Stimulated activated CD8-positive, alpha-beta memory T cell treated with anti-CD3 and anti-CD28 coated beads, Interleukin-12 subunit alpha, Interleukin-12 subunit beta, amount 100 ng/mL, for 24 hours (primary cell): ENCODE measurements at regions not wholly inside any gene's neighbourhood (a gene's known extent, or its start where the extent isn't known, plus 50 kb on each side); places are given as distances from the start of the nearest gene placed in this dataset.

Experiments
- DNase-seq: peaks from one replicate; pipeline ENCODE4 v3.0.0-alpha.2; 2020; ENCODE audit errors: extremely low read depth

DNA sequence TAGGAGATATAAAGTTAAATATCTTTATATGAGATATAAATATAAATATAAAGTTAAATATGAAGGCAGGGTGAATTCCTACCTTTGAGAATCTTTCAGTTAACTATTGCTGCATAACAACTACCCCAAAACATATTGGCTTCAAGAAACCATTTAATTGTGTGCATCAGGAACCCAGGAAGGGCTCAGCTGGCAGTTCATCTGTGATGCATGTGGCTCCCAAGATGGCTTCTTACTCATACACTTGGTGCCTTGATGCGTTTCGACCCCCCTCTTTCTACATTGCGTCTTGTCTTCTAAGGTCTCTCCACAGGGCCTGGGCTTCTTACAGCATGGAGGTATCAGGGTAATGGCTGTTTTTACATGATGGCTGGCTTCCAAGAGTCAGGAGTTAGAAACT is 253.9 kb upstream of the CRY1 start:
- no peak for DNase-seq

DNA sequence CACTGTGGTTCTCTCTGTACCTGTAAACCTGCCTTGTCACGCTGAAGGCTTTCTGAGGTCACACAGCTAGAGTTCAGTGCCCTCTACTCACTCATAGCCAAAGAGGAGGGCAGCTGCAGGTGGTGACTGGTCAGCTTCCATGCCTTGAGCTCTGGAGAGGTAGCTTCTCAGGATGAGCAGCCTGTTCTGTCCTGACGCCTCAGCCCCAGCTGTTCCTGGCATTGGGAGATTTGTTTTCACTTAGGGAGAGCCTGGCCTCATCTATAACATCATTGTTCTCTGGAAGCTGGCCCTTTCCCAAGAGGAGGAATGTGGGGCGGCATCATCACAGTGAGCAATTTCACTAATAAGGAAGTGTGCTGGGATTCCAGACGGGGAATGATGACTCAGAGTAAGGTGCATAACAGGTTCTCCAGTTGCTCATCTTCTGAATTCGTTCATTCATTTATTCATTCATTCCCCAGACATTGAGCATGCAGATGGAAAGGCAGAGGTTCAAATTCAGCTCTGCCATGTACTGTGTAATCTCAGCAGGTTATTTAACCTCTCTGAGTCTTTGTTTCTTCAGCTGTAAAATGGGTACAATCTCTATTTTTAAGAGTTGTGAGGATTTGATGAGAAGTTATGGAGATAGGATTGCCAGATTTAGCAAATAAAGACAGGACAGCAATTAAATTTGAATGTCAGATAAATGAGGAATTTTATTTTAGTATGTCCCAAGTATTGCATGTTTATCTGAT is 255.8 kb upstream of the CRY1 start:
- no peak for DNase-seq

DNA sequence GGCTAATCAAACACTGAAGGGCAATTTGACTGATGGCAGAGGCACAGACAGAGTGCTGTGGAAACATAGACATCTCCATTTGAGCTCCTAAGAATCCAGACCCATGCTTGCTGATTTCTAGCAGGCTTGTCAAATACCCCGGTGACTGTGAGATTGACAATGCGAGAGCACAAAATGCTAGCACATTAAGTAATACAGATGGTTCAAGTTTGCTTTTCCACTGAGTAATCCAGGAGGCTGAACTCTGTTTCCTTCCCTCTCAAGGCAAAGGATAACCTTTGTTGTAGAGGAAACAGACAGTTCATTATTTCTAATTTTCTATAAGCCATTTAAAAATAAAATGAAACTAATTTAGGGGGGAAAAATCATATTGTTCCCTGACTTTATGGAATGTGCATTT is 256.5 kb upstream of the CRY1 start:
- no peak for DNase-seq

DNA sequence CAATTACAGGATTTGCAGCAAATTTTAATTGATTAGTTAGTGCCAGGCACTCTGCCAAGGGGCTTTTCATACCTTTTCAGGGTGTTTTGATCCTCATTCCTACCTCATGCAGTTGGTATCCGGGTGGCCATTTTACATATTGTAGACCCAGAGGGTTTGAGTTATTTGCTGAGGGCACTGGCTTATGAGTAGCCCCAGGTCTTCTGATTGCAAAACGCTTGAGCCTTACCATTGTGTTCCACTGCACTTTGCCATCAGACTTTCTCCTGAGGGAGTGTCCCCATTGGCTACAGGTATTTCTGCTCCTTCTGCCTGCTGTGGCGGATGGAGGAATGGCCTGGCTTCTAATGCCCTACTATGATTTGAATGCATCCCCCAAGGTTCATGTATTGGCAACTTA is 257.8 kb upstream of the CRY1 start:
- no peak for DNase-seq

DNA sequence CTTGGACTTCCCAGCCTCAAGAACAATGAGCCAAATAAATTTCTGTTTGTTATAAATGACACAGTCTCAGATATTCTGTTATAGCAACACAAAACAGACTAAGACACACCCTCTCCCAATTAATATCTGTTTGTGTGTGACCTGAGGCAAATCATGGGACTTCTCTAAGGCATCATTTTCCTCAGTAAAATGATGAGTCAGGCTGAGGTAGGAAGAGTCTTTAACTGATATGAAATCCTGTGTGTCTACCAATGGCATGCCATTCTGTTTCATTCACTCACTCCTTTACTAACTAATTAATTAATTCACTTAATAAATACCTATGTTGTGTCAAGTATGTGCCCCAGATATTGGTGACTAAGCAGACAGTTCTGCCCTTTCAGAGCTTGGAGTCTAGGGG is 258.4 kb upstream of the CRY1 start:
- no peak for DNase-seq

DNA sequence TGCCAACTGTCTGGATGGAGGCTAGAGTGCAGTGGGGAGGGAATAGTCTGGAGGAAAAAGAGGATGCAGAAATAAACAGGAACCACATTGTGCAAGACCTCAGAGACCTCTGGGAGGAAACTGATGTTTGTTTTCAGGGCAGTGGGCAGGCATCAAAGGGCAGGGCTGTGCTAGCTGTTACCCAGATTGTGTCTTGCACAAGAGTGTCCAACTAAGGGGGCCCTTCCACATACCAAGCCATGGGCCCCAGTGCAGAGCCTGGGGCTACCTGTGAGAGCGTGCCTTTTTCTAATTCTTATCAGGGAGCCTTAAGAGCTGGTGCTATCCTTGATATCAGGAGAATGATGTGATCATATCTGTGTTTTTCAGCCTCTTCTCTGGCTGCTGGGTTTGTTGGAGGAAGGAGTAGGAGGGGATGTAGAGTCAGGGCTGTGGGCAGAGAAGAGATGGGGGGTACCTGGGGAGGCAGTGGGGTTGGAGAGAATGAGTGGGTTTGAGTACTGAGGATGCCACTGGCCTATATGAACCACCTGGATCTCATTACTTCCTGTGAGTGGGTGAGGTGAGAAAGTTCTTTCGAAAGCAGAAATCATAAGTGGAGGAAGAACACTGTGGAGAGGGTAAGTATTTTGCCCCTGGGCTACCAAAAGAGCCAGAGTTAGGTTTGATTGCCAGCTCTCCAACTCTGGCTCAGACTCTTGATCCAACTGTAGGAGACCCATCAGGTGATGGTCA is 259.2 kb upstream of the CRY1 start:
- no peak for DNase-seq

DNA sequence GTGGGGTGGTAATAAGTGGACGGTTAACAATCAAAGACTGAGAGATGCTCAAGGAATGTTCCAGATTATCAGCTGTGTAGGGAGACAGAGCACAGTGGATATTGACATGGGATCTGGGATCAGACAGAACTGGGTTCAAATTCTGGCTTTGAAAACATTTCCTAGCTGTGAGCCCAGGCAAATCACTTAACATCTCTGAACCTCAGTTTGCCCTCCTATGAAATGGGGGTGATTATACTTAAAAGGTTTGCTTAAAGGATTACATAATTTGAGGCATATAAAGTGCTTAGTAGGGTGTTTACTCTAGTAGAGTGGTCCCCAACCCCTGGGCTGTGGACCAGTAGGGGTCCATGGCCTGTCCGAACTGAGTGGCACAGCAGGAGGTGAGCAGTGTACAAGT is 260.0 kb upstream of the CRY1 start:
- DNase-seq = no peak

DNA sequence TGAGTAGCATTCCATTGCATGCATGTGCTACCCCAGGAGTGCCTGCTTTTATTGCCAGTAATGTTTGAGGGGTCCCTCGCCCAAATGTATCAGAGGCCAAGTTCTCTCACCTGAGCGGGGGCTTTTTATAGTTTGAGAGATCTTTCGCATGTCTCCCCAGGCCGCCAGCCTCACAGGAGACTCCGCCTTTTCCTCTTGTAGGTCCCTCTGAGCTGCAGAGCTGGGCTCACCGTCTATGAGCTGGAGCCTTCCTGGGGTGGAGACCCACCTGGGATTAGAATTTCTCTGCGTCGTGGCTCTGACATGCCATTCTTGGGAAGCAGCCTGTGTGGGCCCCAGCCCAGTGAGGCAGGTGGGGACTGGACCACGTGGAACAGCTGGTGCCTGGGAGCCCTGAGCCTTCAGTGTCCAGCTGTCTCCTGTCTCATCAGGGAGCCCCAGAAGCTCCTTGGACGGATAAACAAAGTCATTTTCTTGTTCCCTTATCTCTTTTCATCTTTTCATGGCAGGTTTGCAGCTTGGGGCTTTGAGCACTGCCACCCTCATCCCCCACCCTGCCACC is 261.7 kb upstream of the CRY1 start:
- DNase-seq = no peak

DNA sequence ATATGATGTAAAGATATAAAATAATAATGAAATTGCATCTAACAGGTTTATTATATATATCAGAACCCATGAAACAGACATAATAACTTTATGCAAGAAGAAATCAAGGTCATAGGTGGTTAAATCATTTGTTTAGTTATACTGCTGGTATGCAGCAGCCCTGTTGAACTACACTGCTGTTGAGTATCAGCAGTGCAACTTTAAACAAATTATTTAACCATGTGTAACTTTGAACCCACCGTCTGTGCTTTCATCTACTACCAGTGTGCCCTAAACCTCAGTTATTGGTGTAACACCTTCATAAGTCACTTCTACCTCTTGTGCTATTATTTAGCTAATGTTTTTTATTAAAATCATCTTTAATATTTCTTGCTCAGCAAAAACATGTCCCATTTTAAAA is 262.3 kb upstream of the CRY1 start:
- no peak for DNase-seq

DNA sequence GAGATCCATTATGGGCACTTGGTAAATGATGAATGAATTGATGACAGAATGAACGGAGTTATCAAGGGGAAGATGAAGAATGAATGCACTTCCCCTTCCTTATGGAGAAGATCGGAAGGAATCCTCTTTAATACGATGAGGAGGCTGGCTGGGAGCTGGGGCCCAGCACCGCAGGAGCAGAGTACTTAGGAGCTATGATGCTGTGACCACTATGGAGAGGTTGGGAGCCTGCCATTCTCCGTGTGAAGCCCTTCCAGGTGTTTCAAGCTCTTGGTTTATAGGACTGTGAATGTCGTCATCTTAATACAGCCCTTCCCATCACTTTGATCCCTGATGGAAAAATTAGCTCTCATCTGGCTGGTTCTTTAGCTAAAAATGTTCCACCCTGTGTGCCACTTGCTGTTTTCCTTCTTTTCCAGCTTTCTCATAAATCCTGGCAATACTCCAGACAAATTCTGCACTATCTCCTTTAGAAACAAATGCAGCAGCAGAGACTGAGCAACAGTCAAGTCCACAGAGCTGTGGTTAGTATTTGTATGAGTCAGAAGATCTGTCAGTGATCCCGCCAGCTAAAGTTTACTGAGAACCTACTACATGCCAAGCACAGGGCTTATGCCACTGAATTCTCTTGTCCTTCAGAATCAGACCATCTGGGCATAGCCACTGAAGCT is 263.1 kb upstream of the CRY1 start:
- DNase-seq = no peak

DNA sequence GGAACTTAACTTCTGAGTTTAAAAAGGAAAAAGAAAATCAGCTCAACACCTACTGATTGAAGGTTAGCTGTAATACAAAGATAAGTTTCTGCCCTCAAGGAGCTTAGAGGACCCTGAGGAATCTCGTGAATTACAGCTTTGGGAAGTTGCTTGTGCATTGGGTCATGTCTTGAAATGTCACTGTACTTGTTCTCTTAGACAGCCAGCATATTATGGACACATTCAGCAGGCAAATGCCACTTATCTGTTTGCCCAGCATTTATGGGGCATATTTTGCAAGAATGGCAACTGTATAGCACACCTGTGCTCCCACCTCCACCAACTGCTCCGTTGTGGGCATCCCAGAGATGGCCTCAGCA is 263.6 kb upstream of the CRY1 start:
- DNase-seq = no peak

DNA sequence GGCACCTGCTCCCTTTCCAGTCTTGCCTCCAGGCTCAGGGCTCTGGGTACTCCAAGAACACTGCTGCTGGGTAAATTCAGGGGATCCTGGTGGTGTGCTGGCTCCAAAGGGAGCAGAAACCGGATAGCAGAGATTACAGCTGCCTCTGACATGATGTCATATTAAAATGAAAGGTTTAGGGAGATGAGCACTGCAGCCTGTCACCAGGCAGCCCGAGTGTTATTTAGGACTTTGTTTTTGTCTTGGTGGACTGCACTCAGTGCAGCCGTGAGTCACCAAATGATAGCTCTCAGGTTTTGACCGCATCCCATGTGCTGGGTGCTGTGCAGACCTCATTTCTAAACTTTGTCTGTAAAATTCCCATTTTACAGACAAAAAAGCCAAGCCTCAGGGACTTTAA is 266.0 kb upstream of the CRY1 start:
- no peak for DNase-seq

DNA sequence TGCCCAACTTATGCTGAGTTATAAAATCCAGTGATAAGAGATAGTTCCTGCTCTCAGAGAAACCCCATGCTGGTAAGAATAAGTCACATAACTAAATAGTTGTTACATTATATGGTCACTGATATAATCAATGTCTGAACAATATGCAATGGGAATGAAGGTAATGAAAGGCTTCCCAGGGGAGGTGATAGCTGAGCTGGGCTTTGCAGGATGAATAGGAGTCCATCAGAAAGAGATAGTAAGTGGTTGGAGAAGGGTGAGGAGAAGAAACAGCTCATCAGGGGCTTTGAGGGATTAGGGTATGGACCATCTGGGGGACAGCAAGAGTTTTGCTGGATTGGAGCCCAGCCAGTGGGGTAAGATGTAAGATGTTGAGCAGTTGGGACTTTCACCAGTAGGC is 266.7 kb upstream of the CRY1 start:
- DNase-seq = no peak

DNA sequence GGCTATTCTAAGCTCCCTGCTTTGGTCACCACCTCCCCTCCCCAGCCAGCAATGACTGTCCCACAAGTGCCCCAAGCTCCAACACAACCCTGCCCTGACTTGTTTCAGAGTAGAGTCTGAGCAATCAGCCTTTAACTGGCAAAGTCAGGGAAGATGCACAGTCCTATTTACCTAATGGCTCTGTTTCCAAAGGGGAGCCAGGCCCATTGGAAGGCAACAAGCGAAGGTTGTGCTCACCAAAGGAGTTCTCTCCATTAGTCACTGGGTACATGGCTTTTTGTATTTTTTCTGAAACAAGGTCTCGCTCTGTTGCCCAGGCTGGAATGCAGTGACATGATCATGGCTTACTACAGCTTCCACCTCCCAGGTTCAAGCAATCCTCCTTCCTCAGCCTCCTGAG is 267.1 kb upstream of the CRY1 start:
- DNase-seq = no peak

DNA sequence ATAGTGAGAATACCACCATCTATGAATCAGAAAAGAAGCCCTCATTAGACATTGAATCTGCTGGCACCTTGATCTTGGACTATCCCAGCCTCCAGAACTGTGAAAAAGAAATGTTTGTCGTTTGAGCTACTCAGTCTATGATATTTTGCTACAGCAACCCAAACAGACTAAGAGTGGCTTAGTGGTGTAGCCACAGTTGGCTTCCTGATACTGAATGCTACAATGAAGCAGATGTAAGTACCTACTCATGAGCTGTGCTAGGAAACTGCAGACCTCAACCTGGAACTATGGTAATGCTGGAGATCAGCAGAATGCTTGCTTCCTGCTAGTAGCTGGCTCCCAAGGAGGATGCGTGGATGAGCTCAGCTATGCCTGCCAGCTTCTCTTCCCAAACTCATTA is 268.6 kb upstream of the CRY1 start:
- no peak for DNase-seq

DNA sequence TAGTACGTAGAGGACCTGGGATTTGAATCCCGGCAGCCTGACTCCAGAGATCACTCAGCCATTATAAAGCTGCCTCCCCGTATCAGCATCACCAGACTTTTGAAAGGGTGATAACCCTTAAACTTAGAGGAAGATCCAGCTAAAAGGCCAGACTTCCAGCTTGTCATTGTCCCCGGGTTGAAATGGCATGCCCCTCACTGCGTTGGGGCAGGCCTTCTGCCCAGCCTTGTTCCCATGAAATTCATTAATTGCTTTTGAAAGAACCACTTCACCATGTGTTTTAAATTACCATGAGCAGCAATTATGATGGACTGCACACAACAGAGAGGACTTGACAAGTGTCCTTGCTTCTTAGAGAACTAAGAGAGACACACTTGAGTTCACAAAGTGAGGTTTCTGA is 269.6 kb upstream of the CRY1 start:
- no peak for DNase-seq

DNA sequence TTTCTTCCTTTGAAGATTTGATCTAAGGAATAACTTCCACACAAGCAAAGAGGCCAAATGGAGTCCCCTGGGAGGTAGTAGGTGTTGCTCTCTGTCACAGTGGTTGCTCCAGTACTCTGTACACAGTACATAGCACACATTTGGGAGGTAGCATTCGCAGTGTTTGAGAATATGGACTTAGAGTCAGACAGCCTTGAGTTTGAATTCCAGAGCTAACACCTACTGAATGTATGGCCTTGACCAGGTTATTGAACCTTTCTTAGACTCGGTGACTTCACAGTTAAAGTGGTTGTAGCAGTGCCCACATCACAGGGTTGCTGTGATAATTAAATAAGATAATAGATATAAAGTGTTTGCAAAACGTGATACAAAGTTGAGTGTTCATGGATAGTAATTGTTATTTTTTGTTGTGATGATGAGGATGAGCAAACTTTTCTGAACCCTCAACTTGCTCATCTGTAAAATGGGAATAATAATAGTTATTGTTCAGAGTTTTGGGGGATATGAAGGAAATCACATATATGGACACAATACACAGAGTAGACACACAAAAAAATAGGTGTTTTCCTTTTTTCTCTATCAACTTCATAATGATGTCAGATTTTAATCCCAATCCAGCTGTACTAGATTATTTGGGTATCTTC is 271.6 kb upstream of the CRY1 start:
- no peak for DNase-seq

DNA sequence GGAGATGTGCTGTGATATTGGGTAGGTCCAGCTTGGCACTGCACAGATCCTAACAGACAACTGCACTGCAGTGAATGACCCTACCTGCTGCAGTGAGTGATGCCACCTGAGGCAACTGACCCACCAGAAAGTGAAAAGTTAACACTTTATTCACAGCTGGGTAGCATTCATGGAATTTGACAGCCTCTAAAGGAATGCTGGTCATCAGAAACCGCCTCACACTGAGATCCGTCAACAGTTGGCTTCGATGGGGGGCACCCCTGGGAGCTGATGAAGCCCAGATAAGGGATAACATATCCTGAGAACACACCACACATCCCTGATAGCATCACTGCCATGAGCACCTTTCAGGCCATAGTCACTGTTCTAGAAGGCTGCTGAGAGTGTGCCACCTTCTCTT is 272.4 kb upstream of the CRY1 start:
- no peak for DNase-seq

DNA sequence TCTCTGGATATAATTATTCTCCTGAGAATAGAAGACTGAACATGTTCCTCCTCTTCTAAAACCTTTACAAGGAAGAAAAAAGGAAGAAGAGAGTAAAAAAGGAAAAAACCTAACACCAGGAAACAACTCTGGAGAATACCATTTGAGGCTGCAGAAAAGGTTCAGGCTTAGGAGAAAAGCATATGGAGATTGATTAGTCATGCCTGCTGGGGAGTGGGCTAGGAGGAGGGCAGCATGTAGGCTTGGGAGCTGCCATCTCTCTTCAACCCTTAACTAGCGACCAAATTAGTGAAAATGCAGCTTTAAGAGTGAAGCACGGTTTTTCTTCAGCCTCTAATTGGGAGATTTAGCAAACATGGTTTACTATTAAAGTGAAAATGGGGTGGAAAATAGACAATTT is 273.0 kb upstream of the CRY1 start:
- no peak for DNase-seq

DNA sequence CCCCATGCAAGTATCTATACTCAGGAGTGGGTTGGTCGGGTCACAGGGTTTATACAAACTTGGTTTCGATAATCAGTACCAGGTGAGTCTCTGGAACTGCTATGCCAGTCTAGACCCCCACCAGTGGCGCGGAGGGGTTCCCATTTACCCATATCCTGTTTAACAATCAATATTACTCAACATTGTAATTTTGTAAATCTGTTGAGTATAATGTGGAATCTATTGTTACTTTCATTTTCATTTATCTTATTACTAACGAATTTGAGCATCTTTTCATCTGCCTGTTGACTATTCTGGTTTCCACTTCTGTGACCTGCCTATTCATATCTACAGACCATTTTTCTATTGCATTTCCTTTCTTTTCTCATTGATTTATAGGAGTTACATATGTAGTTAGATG is 275.2 kb upstream of the CRY1 start:
- no peak for DNase-seq

DNA sequence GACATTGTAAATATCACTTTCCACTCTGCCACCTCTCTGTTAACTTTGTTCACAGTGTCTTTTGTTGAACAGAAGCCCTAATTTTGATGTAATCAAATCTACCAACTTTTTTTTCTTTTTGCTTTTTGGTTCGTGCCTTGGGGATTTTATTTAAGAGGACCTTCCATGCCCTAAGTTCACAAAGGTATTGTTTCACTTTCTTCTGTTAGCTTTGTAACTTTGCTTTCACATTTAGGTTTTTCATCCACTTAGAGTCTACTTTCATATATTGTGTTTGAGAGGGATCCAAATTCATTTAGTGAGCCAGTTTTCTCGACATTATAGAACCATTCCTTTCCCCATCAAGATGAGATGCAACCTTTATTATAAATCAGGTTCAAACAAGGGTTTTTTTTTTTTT is 275.7 kb upstream of the CRY1 start:
- no peak for DNase-seq

DNA sequence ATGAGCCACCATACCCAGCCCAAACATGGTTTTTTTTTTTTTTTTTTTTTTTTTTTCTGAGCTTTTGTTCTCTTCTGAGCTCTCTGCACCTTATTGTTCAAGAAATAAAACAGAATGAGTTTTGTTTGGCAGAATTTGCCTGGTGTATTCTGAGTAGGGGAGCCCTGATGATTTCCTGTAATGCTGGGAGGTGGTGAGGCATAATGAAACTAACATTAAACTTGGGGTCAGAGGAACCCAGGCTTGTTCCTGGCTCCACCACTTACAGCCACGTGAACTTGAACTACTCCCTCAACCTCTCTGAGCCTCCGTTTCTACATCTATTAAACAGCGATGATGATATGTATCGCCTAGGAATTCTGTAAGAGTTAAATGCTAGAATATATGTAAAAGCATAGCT is 276.3 kb upstream of the CRY1 start:
- DNase-seq = no peak
